Erythroblast (primary cell): ENCODE measurements at regions not wholly inside any gene's neighbourhood (a gene's known extent, or its start where the extent isn't known, plus 50 kb on each side); places are given as distances from the start of the nearest gene placed in this dataset.
"Not testable (repeated sequence)": the region's sequence is repeated elsewhere in the genome, so short reads cannot be mapped to it uniquely, and the experiment has no call there.

ENCODE experiments used
- DNase-seq, 2 experiments: peaks; one replicate each; lab custom pipeline; 2025; lab: John Stamatoyannopoulos, UW
- GATA1 ChIP-seq: IDR thresholded peaks from 2 replicates; pipeline ENCODE4 v1.6.1; 2011; ENCODE audit warnings: low read depth, mild to moderate bottlenecking, control low read depth, low read length, moderate library complexity
- POLR2A ChIP-seq: IDR thresholded peaks from 2 replicates; pipeline ENCODE4 v1.6.1; 2011; ENCODE audit warnings: mild to moderate bottlenecking, low read length

DNA sequence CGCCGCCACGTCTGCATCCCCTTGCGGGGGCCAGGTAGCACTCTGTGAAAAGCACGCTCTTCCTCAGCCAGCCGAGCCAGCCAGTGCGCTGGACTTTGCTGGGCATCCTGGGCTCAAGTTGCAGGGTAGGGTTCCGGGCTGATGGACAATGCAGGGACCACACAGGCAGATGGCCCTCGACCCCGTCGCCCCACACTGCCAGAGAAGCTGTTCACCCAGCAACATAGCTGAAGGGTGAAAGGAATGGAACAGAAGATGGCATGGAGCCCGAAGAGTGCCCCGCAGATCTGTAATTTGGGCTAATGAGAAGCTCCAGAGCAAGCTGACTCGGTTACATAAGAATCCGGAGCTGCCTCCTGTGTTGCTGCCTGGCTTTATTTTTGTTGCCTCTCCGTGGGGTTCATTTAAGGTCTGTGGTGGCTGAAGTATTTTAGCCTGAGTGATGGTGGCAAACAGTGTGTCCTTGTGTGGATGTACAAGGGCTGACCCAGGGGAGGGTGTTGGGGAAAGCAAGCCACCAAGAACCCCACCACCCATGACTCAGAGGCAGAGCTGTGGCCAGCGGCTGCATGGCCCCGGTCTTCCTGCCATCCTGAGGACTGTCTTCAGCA, 105.8 kb downstream of the SOX1 start:
- no peak for DNase-seq
- TF ChIP-seq POLR2A (no peak), GATA1 (no peak)

DNA sequence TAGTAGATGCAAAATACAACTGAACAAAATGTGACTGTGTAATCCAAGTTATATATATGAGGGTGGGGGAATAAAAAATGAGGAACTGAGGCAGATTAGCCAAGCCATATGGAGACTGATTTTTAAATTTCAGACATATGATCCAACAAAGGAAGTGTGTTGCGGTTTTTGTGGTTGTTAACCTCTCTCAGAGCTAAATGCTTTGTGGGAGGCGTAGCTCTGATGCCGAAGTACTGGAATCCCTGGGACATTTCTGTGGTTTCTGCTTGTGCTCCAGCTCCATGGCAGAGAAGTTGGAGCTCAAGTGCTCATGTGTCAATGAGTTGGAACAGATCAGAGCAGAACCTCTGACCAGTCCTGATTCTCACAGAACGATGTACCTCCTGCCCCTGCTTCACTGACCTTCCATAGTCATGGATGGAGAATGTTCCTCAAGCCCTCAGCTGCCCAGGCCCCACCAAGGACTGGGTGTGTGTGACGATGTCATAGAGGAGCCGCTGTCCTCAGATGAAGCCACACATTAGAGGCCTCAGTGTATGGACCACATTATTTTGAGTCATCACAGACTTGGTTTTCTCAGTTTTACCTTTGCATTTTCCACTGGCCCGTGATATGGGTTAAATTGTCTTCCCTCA, 107.6 kb downstream of the SOX1 start:
- TF ChIP-seq POLR2A, result no peak
- TF ChIP-seq GATA1, result no peak
- no peak for DNase-seq

DNA sequence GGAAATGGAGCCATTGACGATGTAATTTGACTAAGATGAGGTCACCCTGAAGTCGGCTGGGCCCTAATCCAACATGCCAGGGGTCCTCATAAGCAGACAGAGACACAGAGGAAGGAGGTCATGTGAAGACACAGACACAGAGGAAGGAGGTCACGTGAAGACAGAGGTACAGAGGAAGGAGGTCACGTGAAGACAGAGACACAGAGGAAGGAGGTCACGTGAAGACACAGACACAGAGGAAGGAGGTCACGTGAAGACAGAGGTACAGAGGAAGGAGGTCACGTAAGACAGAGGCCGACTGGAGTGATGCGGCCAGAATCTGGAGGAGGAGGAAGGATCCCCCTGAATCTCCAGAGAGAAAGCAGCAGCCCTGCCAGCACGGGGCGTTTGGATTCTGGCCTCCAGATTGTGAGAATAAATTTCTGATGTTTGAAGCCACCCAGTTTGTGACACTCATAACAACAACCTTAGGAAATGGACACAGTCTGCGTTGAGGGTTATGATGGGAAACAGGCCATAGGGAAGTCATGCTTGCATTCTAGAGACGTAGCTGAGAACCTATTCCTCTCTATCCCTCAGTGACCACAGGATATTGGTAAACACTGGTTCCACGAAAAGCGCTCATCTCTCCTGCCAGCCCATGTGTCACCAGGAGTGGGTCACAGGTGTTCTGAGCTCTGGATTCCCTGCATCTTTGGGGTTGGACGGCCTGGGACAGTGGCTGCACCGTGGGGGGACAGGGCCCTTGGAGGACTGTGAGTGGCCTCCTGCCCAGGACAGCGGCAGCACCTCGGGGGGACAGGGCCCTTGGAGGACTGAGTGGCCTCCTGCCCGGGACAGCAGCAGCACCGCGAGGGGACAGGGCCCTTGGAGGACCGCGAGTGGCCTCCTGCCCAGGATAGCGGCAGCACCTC, 108.5 kb downstream of the SOX1 start:
- TF ChIP-seq GATA1 (no peak), POLR2A (no peak)
- no peak for DNase-seq

DNA sequence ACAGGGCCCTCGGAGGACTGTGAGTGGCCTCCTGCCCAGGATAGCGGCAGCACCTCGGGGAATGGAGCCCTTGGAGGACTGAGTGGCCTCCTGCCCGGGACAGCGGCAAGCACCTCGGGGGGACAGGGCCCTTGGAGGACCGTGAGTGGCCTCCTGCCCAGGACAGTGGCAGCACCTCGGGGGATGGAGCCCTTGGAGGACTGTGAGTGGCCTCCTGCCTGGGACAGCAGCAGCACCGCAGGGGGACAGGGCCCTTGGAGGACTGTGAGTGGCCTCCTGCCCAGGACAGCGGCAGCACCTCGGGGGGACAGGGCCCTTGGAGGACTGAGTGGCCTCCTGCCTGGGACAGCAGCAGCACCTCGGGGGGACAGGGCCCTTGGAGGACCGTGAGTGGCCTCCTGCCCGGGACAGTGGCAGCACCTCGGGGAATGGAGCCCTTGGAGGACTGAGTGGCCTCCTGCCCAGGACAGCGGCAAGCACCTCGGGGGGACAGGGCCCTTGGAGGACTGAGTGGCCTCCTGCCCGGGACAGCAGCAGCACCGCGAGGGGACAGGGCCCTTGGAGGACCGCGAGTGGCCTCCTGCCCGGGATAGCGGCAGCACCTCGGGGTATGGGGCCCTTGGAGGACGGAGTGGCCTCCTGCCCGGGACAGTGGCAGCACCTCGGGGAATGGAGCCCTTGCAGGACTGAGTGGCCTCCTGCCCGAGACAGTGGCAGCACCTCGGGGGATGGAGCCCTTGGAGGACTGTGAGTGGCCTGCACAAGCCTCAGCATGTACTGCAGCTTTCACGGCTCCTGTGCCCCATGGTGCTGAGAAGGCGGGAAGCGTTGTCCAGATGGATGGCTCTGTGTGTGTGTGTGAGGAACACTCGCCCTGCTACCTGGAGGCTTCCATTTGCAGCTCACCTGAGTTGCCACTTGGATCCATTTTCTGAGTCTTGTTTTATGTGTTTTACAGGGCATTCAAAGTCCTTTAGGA, 109.5 kb downstream of the SOX1 start:
- not testable (repeated sequence) for DNase-seq

GRCh38 chr13:112177450-112178288, 110.7 kb downstream of the SOX1 start:
- TF ChIP-seq GATA1 (no peak), POLR2A (no peak)
- no peak for DNase-seq

GRCh38 chr13:112178769-112179168, 111.8 kb downstream of the SOX1 start:
- no peak for TF ChIP-seq POLR2A
- TF ChIP-seq GATA1, result no peak

GRCh38 chr13:112179421-112179820, 112.5 kb downstream of the SOX1 start:
- TF ChIP-seq GATA1, result no peak
- no peak for TF ChIP-seq POLR2A
- DNase-seq, result no peak

More at GRCh38 chr13:112178769-112179168, 111.8 kb downstream of the SOX1 start:
- no peak for DNase-seq

DNA sequence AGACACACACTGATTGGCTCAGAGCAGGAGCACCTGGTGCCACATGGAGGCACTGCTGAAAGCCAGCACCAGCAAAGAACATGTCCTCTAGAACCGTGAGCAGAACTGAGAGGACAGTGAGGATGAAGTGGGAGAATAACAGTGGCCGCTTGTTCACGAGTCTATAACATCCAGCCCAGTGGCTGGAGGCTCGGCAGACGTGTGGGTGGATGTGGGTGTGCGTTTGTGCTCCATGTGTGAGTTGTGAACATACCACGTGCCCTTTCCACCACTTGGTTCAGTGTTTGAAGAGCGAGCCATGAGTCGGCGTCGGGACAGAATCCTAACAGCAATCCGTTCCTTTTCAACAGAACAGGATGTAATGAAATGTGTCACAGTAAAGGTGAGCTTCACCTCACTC, 113.0 kb downstream of the SOX1 start:
- TF ChIP-seq GATA1 (no peak), POLR2A (no peak)

DNA sequence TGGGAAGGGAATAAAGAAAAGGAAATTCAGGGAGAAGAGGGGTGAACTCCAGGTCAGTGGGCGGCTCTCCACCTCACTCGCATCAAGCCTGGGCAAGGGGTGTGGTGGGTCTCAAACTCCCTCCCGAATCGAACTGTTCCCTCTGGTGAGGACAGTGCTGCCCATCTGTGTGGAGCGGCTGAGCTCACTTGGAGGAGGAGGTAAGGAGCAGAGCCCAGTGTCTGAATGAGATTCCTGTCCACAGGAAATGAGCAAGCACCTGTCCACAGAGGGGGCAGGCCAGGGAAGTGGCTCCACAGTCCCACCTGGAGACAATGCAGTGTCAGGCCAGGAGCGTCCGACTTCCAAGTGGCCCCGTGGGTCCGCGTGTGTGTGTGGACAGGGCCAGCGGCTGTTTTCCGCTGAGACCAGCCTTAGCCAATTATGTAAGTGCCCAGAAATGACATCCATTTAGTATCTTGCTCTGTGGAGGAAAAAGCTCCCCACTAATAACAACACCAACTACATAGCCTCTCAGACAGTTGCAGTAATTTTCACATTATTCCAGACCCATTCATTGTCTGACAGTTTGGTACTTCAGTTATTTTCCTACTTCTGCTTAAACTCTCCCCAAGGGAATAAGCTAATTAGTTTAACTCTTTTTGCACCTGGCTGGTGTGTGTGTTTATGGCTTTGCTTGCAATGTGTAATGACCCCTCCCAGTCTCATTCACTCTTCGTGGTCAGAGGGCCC, 114.6 kb downstream of the SOX1 start:
- DNase-seq, result no peak
- TF ChIP-seq GATA1, result no peak
- no peak for TF ChIP-seq POLR2A

More for the DNA sequence above, 113.0 kb downstream of the SOX1 start:
- no peak for DNase-seq

DNA sequence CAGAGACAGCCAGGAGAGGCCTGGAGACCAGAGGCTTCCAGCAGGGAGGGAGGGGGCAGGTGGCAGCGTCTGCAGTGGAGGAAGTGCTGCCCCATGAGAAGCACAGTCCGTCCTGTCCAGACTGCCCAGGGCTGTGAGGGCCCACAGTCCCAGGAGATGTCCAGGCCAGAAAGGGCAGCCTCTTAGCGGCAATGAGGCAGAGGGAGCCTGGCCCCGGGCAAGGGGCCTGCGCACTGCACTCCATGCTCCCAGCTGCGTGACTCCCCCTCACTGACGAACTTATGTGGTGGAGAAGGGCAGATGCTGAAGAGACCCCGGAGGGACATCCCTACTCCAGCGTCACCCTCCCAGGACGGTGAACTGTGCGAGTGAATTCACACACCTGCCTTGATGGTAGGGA, 115.3 kb downstream of the SOX1 start:
- no peak for DNase-seq
- TF ChIP-seq POLR2A (no peak), GATA1 (no peak)

GRCh38 chr13:112182846-112183531, 116.0 kb downstream of the SOX1 start:
- DNase-seq, result no peak
- no peak for TF ChIP-seq GATA1
- no peak for TF ChIP-seq POLR2A
